ENCODE measurements at regions not wholly inside any gene's neighbourhood (a gene's known extent, or its start where the extent isn't known, plus 50 kb on each side); places are given as distances from the start of the nearest gene placed in this dataset.
"Not testable (repeated sequence)": the region's sequence is repeated elsewhere in the genome, so short reads cannot be mapped to it uniquely, and the experiment has no call there.

DNA sequence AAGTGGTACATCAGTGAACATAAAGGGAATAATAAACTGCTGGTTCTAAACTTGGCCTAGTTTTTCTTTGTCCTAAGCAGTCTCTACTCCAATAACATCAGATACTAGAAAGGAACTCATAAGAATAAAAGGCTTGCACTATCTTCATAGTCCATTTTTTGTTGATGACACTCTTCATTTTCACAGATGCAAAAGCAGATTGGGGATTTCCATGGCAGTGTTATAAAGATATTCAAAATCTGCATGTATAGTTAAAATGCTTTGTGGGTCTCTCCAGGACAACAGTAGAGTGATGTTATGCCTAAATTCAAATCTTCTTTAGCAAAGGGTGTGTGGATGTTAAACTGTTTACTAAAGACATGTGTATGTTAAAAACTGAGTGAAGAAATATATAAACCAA lies 745.8 kb downstream of the TRHDE start:
- DNase-seq (ENCODE audit: low read depth in 3 of 3) = no peak

GRCh38 chr12:73053893-73054292 lies 781.7 kb downstream of the TRHDE start:
- DNase-seq (ENCODE audit: low read depth in 3 of 3) = no peak

GRCh38 chr12:73057428-73057827 lies 785.3 kb downstream of the TRHDE start:
- DNase-seq (ENCODE audit: low read depth in 3 of 3) = no peak

- no peak for DNase-seq (ENCODE audit: low read depth in 3 of 3)
These were observed 793.7 kb downstream of the TRHDE start for GRCh38 chr12:73065913-73066312.

DNA sequence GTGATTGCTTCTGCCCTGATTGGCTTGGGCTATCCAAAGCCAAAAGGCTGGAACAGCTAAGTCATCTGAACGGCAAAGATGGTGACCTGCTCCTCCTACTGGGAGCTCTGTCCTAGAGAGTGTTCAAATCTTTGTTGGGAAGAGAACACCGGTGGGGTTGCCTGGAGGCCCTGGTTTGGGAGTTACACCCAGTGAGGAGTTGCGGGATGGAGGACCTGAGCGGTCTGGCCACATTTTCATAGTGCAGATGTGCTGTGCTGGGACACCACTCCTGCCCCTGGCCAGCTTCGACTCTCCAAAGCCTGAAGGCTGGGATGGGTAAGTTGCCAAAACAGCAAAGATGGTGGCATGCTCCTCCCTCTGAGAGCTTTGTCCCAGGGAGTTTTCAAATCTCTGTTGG lies 795.4 kb downstream of the TRHDE start:
- DNase-seq (ENCODE audit: low read depth in 3 of 3) = no peak

DNA sequence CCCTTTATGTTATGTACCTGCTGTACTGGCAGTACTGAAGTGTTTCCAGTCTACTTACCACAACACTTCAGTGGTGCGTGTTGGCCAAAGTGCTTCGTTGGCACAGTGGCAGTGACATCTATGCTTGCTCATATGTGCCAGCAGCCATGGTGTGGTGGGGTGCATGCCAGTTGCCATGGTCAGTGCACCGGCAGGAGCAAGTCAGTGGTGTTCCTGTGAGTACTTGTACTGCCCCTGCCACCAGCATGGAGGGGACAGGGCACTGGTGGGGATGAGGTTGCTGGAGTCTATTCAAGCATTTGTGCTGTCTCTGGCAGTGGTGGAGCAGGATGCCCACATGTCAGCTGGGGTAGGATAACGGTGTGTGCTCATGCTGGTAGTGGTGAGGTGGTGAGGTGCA lies 800.0 kb downstream of the TRHDE start:
- DNase-seq (ENCODE audit: low read depth in 3 of 3) = no peak

DNA sequence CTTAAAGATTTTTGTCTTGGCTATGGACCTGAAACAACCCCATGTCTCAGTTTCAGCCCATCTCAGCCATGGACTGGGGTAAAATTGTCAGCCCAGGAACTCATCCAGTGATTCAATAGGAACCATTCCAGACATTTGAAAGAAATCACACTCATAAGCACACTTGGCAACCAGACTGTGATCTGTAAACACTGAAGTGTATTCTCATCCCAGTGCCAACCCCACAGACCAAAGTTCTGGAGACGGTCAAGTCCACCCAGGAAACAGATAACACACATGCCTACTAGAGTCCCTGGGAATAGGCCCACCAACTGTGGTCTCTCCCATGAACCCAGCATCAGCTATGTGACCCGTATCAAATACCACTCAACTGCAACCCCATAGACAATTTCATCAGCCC lies 804.6 kb downstream of the TRHDE start:
- DNase-seq (ENCODE audit: low read depth in 3 of 3) = no peak

GRCh38 chr12:73083736-73084135 lies 811.6 kb downstream of the TRHDE start:
- DNase-seq (ENCODE audit: low read depth in 3 of 3) = no peak

- DNase-seq (ENCODE audit: low read depth in 3 of 3) = no peak
These were observed 834.1 kb downstream of the TRHDE start for GRCh38 chr12:73106296-73106695.

GRCh38 chr12:73106896-73107295 lies 834.7 kb downstream of the TRHDE start:
- no peak for DNase-seq (ENCODE audit: low read depth in 3 of 3)

- no peak for DNase-seq (ENCODE audit: low read depth in 3 of 3)
These were observed 838.6 kb downstream of the TRHDE start for GRCh38 chr12:73110816-73111215.

GRCh38 chr12:73112035-73112816 lies 840.1 kb downstream of the TRHDE start:
- DNase-seq (ENCODE audit: low read depth in 3 of 3) = no peak

DNA sequence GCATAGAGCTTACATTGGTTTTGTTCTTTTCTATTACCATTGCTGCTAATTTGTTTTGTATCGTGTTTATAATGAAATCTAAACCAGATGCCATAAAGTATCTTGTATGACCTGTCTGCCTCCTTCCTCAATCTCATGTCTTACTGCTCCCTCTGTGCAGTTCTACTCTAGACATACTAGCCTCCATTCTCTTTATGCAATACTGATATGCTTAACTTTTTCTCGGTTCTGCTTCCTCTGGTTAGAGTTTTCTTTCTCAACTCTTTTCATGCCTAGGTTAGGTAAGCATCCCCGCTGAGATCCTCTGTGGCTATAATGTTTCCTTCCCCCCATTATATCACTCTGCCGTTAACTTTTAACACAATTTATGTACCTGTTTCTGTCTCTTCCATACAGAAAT lies 852.3 kb downstream of the TRHDE start:
- DNase-seq (ENCODE audit: low read depth in 3 of 3) = no peak

DNA sequence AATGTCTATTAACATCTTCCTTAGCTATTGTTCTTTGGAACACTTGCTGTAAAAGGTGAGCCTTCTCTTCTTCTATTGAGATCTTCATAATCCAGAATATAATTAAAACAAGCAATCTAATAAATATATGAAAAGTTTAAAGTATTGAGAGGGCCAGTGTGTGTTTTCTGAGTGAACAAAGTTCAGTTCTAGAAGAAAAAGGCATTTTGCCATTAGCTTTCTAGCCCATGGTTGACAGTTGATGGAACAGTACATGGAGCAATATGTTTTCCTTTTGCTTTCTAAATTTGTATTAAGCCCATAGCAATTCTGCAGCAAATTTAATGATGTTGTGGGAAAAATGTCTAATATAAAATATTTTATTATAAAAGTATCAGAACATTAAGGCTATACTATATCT lies 853.0 kb downstream of the TRHDE start:
- DNase-seq (ENCODE audit: low read depth in 3 of 3) = no peak

DNA sequence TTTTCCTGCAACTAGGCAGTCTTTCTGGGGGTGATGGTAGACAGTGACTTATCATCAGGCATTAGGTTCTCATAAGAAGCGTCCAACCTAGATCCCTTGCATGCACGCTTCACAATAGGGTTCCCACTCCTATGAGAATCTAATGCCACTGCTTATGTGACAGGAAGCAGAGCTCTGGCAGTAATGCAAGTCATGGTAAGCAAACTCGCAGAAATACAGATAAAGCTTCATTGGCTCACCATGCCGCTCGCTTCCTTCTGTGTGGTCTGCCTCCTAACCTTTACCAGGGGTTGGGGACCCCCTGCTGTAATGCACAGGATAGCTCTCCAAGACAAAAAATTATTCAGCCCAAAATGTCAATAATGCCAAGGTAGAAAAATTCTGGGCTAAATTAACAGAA lies 864.2 kb downstream of the TRHDE start:
- no peak for DNase-seq (ENCODE audit: low read depth in 3 of 3)

- DNase-seq (ENCODE audit: low read depth in 3 of 3) = not testable (repeated sequence)
These were observed 867.5 kb downstream of the TRHDE start for GRCh38 chr12:73139642-73140041.

- no peak for DNase-seq (ENCODE audit: low read depth in 3 of 3)
These were observed 886.2 kb downstream of the TRHDE start for GRCh38 chr12:73158341-73158740.

DNA sequence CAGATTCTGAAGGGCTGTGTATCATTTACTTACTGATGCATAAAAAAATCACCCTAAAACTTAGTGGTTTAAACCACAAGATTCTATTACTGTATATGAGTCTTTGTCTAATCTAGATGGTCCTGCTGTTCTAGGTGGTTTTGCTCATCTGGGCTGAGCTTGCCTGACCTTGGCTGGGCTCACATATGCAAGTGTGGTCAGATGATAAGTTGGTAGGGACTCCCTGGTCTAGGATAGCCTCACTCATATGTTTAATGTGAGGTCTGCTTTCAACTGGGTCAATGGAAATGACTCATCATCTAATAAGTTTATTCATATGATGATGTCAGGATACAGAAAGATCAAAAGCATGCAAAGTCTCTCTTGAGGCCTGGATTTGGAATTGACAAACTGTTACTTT lies 887.8 kb downstream of the TRHDE start:
- DNase-seq (ENCODE audit: low read depth in 3 of 3) = no peak

GRCh38 chr12:73161970-73162369 lies 889.8 kb downstream of the TRHDE start:
- DNase-seq (ENCODE audit: low read depth in 3 of 3) = no peak

- no peak for DNase-seq (ENCODE audit: low read depth in 3 of 3)
These were observed 908.6 kb downstream of the TRHDE start for GRCh38 chr12:73180734-73181133.

GRCh38 chr12:73181244-73181643 lies 909.1 kb downstream of the TRHDE start:
- no peak for DNase-seq (ENCODE audit: low read depth in 3 of 3)

DNA sequence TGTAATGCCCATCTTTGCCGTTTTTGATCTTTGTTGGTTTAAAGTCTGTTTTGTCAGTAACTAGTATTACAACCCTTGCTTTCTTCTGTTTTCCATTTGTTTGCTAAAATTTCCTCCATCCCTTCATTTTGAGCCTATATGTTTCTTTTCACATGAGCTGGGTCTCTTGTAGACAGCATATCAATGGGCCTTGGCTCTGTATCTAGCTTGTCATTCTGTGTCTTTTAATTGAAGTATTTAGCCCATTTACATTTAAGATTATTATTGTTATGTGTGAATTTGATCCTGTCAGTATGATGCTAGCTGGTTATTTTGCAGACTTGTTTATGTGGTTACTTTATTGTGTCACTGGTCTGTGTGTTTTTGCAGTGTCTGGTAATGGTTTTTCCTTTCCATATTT lies 913.2 kb downstream of the TRHDE start:
- no peak for DNase-seq (ENCODE audit: low read depth in 3 of 3)

DNA sequence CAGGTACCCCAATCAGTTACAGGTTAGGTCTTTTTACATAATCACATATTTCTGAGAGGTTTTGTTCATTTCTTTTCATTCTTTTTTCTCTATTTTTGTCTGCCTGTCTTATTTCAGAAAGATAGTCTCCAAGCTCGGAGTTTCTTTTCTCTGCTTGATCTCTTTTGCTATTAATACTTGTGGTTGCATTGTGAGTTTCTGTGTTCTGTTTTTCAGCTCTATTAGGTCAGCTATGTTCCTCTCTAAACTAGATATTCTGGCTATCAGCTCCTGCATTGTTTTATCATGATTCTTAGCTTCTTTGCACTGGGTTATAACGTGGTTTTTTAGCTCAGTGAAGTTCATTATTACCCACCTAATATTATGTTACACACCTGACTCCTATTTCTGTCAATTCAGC lies 914.1 kb downstream of the TRHDE start:
- DNase-seq (ENCODE audit: low read depth in 3 of 3) = no peak

GRCh38 chr12:73187765-73188164 lies 915.6 kb downstream of the TRHDE start:
- DNase-seq (ENCODE audit: low read depth in 3 of 3) = no peak
